ENCODE measurements at regions not wholly inside any gene's neighbourhood (a gene's known extent, or its start where the extent isn't known, plus 50 kb on each side); places are given as distances from the start of the nearest gene placed in this dataset.

DNA sequence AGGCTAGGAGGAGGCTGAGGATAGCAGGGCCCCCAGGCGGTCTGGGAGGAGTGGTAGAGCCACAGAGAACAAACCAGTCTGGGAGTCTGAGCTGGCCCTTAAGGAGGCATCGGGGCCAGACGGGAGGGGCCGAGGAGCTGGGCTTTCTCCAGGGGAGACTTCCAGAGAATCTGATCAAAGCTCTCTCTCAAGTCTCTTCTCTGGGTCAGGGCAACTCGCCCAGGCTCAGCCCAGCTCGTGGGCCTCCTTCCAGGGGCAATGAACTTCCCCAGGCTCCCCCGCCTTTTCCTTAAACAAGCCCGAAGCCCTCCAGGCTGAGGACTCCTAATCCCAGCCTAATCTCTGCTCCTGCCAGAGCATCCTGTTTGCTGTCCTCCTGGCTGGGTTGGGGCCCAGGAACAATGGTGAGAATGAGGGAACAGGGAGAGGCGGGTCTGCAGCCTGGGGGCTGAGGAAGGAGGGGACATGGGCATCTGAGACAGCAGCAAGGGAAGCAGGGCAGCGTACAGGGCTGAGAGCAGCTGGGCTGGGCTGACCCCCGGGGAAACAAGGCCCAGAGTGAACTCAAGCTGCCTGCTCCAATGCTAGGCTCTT is 173.6 kb downstream of the ANKRD60 start:
- TF ChIP-seq, protein P1, sequence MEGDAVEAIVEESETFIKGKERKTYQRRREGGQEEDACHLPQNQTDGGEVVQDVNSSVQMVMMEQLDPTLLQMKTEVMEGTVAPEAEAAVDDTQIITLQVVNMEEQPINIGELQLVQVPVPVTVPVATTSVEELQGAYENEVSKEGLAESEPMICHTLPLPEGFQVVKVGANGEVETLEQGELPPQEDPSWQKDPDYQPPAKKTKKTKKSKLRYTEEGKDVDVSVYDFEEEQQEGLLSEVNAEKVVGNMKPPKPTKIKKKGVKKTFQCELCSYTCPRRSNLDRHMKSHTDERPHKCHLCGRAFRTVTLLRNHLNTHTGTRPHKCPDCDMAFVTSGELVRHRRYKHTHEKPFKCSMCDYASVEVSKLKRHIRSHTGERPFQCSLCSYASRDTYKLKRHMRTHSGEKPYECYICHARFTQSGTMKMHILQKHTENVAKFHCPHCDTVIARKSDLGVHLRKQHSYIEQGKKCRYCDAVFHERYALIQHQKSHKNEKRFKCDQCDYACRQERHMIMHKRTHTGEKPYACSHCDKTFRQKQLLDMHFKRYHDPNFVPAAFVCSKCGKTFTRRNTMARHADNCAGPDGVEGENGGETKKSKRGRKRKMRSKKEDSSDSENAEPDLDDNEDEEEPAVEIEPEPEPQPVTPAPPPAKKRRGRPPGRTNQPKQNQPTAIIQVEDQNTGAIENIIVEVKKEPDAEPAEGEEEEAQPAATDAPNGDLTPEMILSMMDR (IDR thresholded peaks at IDR 0.05), result no peak
- no peak for TF ChIP-seq POLR2A (IDR thresholded peaks at IDR 0.05)
- peak overlapping the region in 1 of 5 donors; percentile 48 for H3K27ac ChIP-seq
- no peak overlapping the region for H3K4me3 ChIP-seq
- intact Hi-C loops (cut with DNase I), result no loop called here
- no peaks in the 10 kb centered on the region for H3K9me3 ChIP-seq (replicated peaks in 1 of 3)
- no peaks in the 10 kb centered on the region for H3K36me3 ChIP-seq (replicated peaks in 1 of 2)
- H3K27me3 ChIP-seq, result no peaks in the 10 kb centered on the region
- H3K4me1 ChIP-seq (replicated peaks in 1 of 2), result no peaks in the 10 kb centered on the region
- peak in 2 of 7 donors; percentile 23 to 48 for DNase-seq
- WGBS, 4 donors, result 19 to 45% (median 38%) methylated on average over 9 to 11 of the region's 11 CpGs

DNA sequence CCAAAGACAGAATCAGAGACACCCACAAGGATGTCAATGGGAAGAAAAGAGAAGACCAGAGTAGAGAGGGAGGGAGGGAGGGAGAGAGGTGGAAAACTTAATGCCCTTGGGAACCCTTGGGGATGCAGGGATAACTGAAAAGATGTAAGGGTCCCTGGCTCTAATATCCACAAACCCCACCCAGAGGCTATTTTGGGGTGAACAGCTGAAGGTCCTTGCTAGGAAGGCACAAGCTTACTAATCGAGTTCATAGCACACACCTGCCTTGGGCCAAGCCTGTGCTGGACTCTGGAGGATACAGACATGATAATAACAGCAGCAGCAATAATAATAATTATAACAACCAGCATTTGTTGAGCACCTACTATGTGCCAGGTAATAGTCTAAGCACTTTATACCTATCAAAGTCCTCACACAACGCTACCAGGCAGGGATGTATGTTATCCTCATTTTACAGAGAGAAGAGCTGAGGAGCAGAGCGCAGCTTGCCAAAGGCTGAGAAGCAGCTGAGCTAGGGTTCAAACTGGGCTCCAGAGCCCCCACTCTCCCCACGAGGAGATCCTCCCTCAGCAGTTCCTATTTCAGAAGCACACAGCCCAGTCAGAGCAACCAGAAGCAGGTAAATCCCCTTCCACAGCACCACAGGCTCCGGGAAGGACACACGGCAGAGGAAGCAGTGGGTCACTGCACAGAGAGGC is 174.2 kb downstream of the ANKRD60 start:
- WGBS, 4 donors, result 53 to 58% (median 57%) methylated on average over 6 of the region's 6 CpGs
- peak overlapping the region in 1 of 5 donors; percentile 48 for H3K27ac ChIP-seq
- intact Hi-C loops (cut with DNase I), result no loop called here

DNA sequence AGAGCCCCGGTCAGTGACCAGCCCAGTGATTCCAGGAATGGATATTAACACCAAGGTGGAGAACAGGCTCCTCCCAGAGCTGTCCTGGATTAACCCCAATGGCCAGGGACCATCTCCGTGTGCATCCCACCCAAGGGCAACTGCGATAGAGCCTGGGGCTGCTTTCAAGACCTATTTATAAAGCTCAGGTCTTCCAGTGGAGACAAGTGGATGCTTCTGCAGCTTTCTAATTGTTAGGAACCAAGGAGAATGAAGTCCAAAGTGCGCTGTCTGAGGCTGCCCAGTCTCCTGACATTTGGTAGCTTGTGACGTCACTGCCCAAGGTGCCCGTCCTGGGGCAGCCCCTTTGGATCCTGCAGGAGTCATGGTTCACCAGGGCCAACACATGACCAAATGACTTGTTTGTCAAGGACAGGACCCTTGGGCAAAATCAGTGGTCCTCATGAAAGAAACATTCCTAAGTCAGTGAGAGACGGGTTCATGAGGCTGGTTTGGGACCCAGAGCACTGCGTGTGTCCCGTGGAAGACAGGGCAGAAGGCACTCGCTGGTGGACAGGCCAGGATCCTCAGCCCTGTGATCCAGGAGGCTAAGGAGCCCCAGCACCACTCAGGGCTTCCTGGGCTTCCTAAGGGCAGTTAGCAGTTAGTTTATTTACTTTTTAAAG is 174.9 kb downstream of the ANKRD60 start:
- 72 to 84% (median 80%) methylated on average over 6 to 10 of the region's 10 CpGs for WGBS, 4 donors
- TF ChIP-seq, protein P1 (IDR thresholded peaks at IDR 0.05), result no peak
- no peak for TF ChIP-seq POLR2A (IDR thresholded peaks at IDR 0.05)

More for the DNA sequence above, 174.2 kb downstream of the ANKRD60 start:
- no peak for TF ChIP-seq POLR2A (IDR thresholded peaks at IDR 0.05)
- TF ChIP-seq, protein P1 (IDR thresholded peaks at IDR 0.05), result no peak
- Histone ChIP-seq H3K27me3 (no peaks in the 10 kb centered on the region), H3K4me1 (replicated peaks in 1 of 2) (no peaks in the 10 kb centered on the region), H3K9me3 (replicated peaks in 1 of 3) (no peaks in the 10 kb centered on the region), H3K36me3 (replicated peaks in 1 of 2) (no peaks in the 10 kb centered on the region), H3K4me3 (no peak overlapping the region)
- no peak for DNase-seq

DNA sequence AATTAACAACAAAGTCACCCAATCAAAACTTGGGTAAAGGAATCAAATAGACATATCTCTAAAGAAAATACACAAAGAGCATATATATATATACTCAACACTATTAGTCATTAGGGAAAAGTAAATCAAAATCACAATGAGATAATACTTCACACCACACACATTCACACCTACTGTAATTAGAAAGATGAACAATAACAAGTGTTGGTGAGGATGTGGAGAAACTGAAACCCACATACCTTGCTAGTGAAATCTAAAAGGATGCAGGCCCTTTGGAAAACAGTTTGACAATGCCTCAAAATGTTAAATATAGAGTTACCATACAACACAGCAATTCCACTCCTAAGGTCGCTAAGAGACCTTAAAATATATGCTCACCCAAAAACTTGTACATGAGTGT is 177.1 kb downstream of the ANKRD60 start:
- Histone ChIP-seq H3K27me3 (no peaks in the 10 kb centered on the region), H3K27ac (no peak overlapping the region), H3K36me3 (replicated peaks in 1 of 2) (no peaks in the 10 kb centered on the region), H3K4me1 (replicated peaks in 1 of 2) (no peaks in the 10 kb centered on the region), H3K4me3 (no peak overlapping the region), H3K9me3 (replicated peaks in 1 of 3) (no peaks in the 10 kb centered on the region)
- DNase-seq, result no peak
- intact Hi-C loops (cut with DNase I), result no loop called here
- WGBS, 4 donors, result 40 to 62% (median 44%) methylated on average over 1 of the region's 1 CpG
- TF ChIP-seq, protein P1 (IDR thresholded peaks at IDR 0.05), result no peak
- no peak for TF ChIP-seq POLR2A (IDR thresholded peaks at IDR 0.05)

More for the DNA sequence above, 174.9 kb downstream of the ANKRD60 start:
- intact Hi-C loops (cut with DNase I), result no loop called here
- no peaks in the 10 kb centered on the region for H3K4me1 ChIP-seq (replicated peaks in 1 of 2)
- peak in 1 of 7 donors; percentile 23 for DNase-seq
- no peaks in the 10 kb centered on the region for H3K36me3 ChIP-seq (replicated peaks in 1 of 2)
- H3K27me3 ChIP-seq, result no peaks in the 10 kb centered on the region
- no peaks in the 10 kb centered on the region for H3K9me3 ChIP-seq (replicated peaks in 1 of 3)
- no peak overlapping the region for H3K4me3 ChIP-seq
- no peak overlapping the region for H3K27ac ChIP-seq
